Transverse colon (tissue), 4 donors: ENCODE measurements at regions not wholly inside any gene's neighbourhood (a gene's known extent, or its start where the extent isn't known, plus 50 kb on each side); places are given as distances from the start of the nearest gene placed in this dataset.

Source experiments
- DNase-seq: peaks from one replicate; pipeline ENCODE4 v3.0.0-alpha.2; 2019
- H3K27ac ChIP-seq, 4 donors: fragments of 200-600 bp; sonication (generic); 2 replicates each; pipeline ENCODE4 v1.5.1; 2016 to 2018; ENCODE audit warnings: inconsistent platforms in 4 of 4
- H3K27me3 ChIP-seq: fragments of 200-600 bp; sonication (generic); 2 replicates; pipeline ENCODE4 v1.5.1; 2017; ENCODE audit warnings: inconsistent platforms
- H3K36me3 ChIP-seq, 4 donors: fragments of 200-600 bp; sonication (generic); 2 replicates each; pipeline ENCODE4 v1.5.1; 2017 to 2019; ENCODE audit warnings: inconsistent platforms in 4 of 4
- H3K4me1 ChIP-seq, 4 donors: fragments of 200-600 bp; sonication (generic); 2 replicates each; pipeline ENCODE4 v1.5.1; 2017 to 2020; ENCODE audit warnings: inconsistent platforms in 4 of 4
- H3K4me3 ChIP-seq, 4 donors: fragments of 200-600 bp; sonication (generic); 1 replicate in 1 of 4; 2 replicates in 3 of 4; pipeline versions ENCODE4 v1.5.1 to v1.6.1; 2017 to 2019; ENCODE audit warnings: inconsistent platforms in 4 of 4
- H3K9me3 ChIP-seq, 2 donors: fragments of 200-600 bp; sonication (generic); 2 replicates each; pipeline ENCODE4 v1.5.1; 2017 to 2019; ENCODE audit warnings: inconsistent platforms in 2 of 2
- EP300 ChIP-seq: sonication (generic); formaldehyde crosslinking; IDR thresholded peaks from one replicate; pipeline ENCODE4 v1.6.1; 2017; ENCODE audit warnings: antibody characterized with exemption, low read depth
- POLR2A ChIP-seq: fragments of 450-650 bp; IDR thresholded peaks from one replicate; pipeline ENCODE4 v1.6.1; 2016; ENCODE audit warnings: antibody characterized with exemption, mild to moderate bottlenecking, moderate library complexity
- POLR2AphosphoS5 ChIP-seq, 3 donors: sonication (generic); formaldehyde crosslinking; IDR thresholded peaks; one replicate each; pipeline ENCODE4 v1.6.1; 2016; ENCODE audit warnings: antibody characterized with exemption in 3 of 3
- WGBS, 2 donors: methylation state at CpG; one replicate each; pipeline ENCODE4 v1.1.5; 2018; ENCODE audit warnings: low coverage in 1 of 2; 5-methylcytosine and 5-hydroxymethylcytosine counted together
- in situ Hi-C, 4 donors: fragments of 200-750 bp; cut with MboI; loops; one replicate each; pipeline versions ENCODE4 v1.15.0 to v1.15.1; 2017; ENCODE audit warnings: low sequenced_read_pairs in 3 of 4, low pct_ligation_motif_present in 1 of 4, low pct_unique_long_range_greater_than_20kb in 1 of 4
- intact Hi-C: fragments of 100-400 bp; cut with DNase I; formaldehyde crosslinking; loops from one replicate; pipeline ENCODE4 v1.15.1; 2023; ENCODE audit warnings: low total_unique reads
- TF ChIP-seq, protein P1 (sequence below), 5 experiments: fragments of 200-600 bp in 3 of 5; fragments of 450-650 bp in 2 of 5; sonication (generic) in 3 of 5; IDR thresholded peaks; 1 replicate in 2 of 5; 2 replicates in 3 of 5; pipeline ENCODE4 v1.5.1; 2016 to 2017; ENCODE audit warnings: antibody characterized with exemption in 5 of 5, inconsistent platforms in 3 of 5, mild to moderate bottlenecking in 2 of 5, moderate library complexity in 1 of 5

GRCh38 chr9:73655831-73656230 is 504.2 kb downstream of the ANXA1 start:
- WGBS, 2 donors: 74 to 82% methylated on average over 2 of the region's 2 CpGs
- intact Hi-C loops (no loop called here), in situ Hi-C loops (no loop called here)
- Histone ChIP-seq H3K36me3 (no peaks in the 10 kb centered on the region), H3K27me3 (no peaks in the 10 kb centered on the region), H3K9me3 (no peaks in the 10 kb centered on the region), H3K4me3 (no peak overlapping the region), H3K4me1 (no peaks in the 10 kb centered on the region), H3K27ac (no peak overlapping the region)
- no peak for DNase-seq
- TF ChIP-seq, protein P1, sequence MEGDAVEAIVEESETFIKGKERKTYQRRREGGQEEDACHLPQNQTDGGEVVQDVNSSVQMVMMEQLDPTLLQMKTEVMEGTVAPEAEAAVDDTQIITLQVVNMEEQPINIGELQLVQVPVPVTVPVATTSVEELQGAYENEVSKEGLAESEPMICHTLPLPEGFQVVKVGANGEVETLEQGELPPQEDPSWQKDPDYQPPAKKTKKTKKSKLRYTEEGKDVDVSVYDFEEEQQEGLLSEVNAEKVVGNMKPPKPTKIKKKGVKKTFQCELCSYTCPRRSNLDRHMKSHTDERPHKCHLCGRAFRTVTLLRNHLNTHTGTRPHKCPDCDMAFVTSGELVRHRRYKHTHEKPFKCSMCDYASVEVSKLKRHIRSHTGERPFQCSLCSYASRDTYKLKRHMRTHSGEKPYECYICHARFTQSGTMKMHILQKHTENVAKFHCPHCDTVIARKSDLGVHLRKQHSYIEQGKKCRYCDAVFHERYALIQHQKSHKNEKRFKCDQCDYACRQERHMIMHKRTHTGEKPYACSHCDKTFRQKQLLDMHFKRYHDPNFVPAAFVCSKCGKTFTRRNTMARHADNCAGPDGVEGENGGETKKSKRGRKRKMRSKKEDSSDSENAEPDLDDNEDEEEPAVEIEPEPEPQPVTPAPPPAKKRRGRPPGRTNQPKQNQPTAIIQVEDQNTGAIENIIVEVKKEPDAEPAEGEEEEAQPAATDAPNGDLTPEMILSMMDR (IDR thresholded peaks at IDR 0.05): no peak
- TF ChIP-seq POLR2A (no peak), POLR2AphosphoS5 (IDR thresholded peaks at IDR 0.05) (no peak), EP300 (no peak)

GRCh38 chr9:73665253-73665652 is 513.6 kb downstream of the ANXA1 start:
- Histone ChIP-seq H3K4me3 (no peak overlapping the region), H3K9me3 (no peaks in the 10 kb centered on the region), H3K36me3 (no peaks in the 10 kb centered on the region), H3K27me3 (no peaks in the 10 kb centered on the region), H3K27ac (no peak overlapping the region), H3K4me1 (no peaks in the 10 kb centered on the region)
- intact Hi-C loops: no loop called here
- 44% methylated on average over 1 of the region's 1 CpG; no CpG with 5 or more reads in 1 of the 2 donors for WGBS, 2 donors
- no peak for DNase-seq
- in situ Hi-C loops: no loop called here
- TF ChIP-seq, protein P1 (IDR thresholded peaks at IDR 0.05): no peak
- TF ChIP-seq POLR2A (no peak), POLR2AphosphoS5 (IDR thresholded peaks at IDR 0.05) (no peak), EP300 (no peak)

DNA sequence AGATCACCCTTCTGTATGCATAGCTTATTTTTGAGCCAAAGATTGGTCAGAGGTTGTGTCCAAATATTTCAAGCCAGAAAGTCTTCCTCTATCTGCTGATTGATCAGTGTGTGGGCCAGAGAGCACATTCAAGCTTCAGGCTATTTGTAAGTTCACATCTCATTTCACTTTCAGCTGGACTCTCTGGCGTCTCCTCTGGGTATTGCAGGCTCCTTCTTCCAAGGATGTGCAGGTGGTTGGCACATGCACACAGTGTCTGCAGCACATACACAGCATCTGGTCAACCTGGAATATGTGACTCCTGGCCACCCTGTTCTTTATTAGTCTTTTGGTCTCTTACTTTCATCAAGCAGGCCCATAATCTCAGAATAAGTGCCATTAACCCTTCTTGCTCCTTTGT is 516.1 kb downstream of the ANXA1 start:
- Histone ChIP-seq H3K4me3 (no peak overlapping the region), H3K27ac (no peak overlapping the region), H3K9me3 (no peaks in the 10 kb centered on the region), H3K27me3 (no peaks in the 10 kb centered on the region), H3K36me3 (no peaks in the 10 kb centered on the region), H3K4me1 (no peaks in the 10 kb centered on the region)
- DNase-seq: no peak
- 54% methylated on average over 1 of the region's 1 CpG; no CpG with 5 or more reads in 1 of the 2 donors for WGBS, 2 donors
- intact Hi-C loops: no loop called here
- no peak for TF ChIP-seq POLR2AphosphoS5 (IDR thresholded peaks at IDR 0.05)
- TF ChIP-seq, protein P1 (IDR thresholded peaks at IDR 0.05): no peak
- TF ChIP-seq POLR2A: no peak
- no peak for TF ChIP-seq EP300
- in situ Hi-C loops: no loop called here

DNA sequence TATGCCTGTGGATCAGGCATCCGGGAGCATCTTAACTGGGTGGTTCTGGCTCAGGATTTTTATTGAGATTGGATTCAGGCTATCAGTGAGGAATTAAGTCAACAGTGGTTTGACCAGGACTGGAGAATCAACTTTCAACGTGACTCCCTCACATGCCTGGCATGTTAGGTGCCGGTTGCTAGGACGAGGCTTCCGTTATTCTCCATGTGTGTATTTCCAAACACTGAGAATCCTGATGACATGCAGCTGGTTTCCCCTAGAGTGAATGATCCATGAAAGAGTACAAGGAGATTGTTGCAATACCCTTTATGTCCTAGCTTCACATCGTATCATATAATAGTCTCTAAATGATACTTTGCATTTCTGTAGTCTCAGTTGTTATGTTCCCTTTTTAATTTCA is 529.2 kb downstream of the ANXA1 start:
- 46 to 53% methylated on average over 6 of the region's 6 CpGs for WGBS, 2 donors
- no peak for TF ChIP-seq POLR2A
- TF ChIP-seq, protein P1 (IDR thresholded peaks at IDR 0.05): no peak
- no peak for TF ChIP-seq EP300
- no peak for DNase-seq
- no peaks in the 10 kb centered on the region for H3K27me3 ChIP-seq
- no peak overlapping the region for H3K4me3 ChIP-seq
- H3K36me3 ChIP-seq: no peaks in the 10 kb centered on the region
- intact Hi-C loops: no loop called here
- H3K9me3 ChIP-seq: no peaks in the 10 kb centered on the region
- H3K4me1 ChIP-seq: no peaks in the 10 kb centered on the region
- no peak overlapping the region for H3K27ac ChIP-seq
- in situ Hi-C loops: no loop called here
